ENCODE measurements at regions not wholly inside any gene's neighbourhood (a gene's known extent, or its start where the extent isn't known, plus 50 kb on each side); places are given as distances from the start of the nearest gene placed in this dataset.

GRCh38 chr3:189386739-189387138 is 215.0 kb downstream of the TPRG1 start:
- Histone ChIP-seq H3K79me2 (ENCODE audit: control insufficient read depth, insufficient read depth, low read length) (no peaks in the 10 kb centered on the region), H2AFZ (ENCODE audit: low read length) (no peak overlapping the region), H3K27me3 (ENCODE audit: control insufficient read depth, insufficient read depth, low read length) (no peaks in the 10 kb centered on the region), H3K9ac (ENCODE audit: insufficient read depth, low read length) (no peak overlapping the region), H3K9me3 (ENCODE audit: control insufficient read depth, insufficient read depth, low read depth, low read length) (no peaks in the 10 kb centered on the region), H3K4me3 (replicated peaks in 1 of 4; ENCODE audit: control extremely low read depth in 1 of 4, insufficient read depth in 1 of 4, low read depth in 3 of 4, low read length in 4 of 4) (no peak overlapping the region), H3K4me1 (ENCODE audit: control insufficient read depth, extremely low read depth, insufficient read depth, low read length) (no peaks in the 10 kb centered on the region), H4K20me1 (ENCODE audit: control insufficient read depth, extremely low read depth, insufficient read depth, low read length) (no peaks in the 10 kb centered on the region), H3K4me2 (ENCODE audit: extremely low read depth, insufficient read depth, low read length) (no peak overlapping the region), H3K36me3 (ENCODE audit: control insufficient read depth, insufficient read depth, low read length) (no peaks in the 10 kb centered on the region), H3K27ac (ENCODE audit: insufficient read depth, low read length) (no peak overlapping the region)
- TF ChIP-seq CTCF (conservative IDR thresholded peaks at IDR 0.05 in 1 of 2, IDR thresholded peaks at IDR 0.05 in 1 of 2; ENCODE audit: low read depth in 1 of 2, low read length in 2 of 2) (no peak), EZH2 (IDR thresholded peaks at IDR 0.05; ENCODE audit: low read length, missing control alignments) (no peak)
- no peak for DNase-seq (ENCODE audit: low read depth in 2 of 2)

- Histone ChIP-seq H3K4me2 (ENCODE audit: extremely low read depth, insufficient read depth, low read length) (peak overlapping the region; percentile 11), H3K79me2 (ENCODE audit: control insufficient read depth, insufficient read depth, low read length) (no peaks in the 10 kb centered on the region), H3K27ac (ENCODE audit: insufficient read depth, low read length) (no peak overlapping the region), H3K27me3 (ENCODE audit: control insufficient read depth, insufficient read depth, low read length) (no peaks in the 10 kb centered on the region), H4K20me1 (ENCODE audit: control insufficient read depth, extremely low read depth, insufficient read depth, low read length) (no peaks in the 10 kb centered on the region), H3K9ac (ENCODE audit: insufficient read depth, low read length) (no peak overlapping the region), H3K36me3 (ENCODE audit: control insufficient read depth, insufficient read depth, low read length) (no peaks in the 10 kb centered on the region), H3K4me3 (replicated peaks in 1 of 4; ENCODE audit: control extremely low read depth in 1 of 4, insufficient read depth in 1 of 4, low read depth in 3 of 4, low read length in 4 of 4) (peak overlapping the region in 1 of 4 experiments; percentile 6), H3K4me1 (ENCODE audit: control insufficient read depth, extremely low read depth, insufficient read depth, low read length) (no peaks in the 10 kb centered on the region), H2AFZ (ENCODE audit: low read length) (no peak overlapping the region), H3K9me3 (ENCODE audit: control insufficient read depth, insufficient read depth, low read depth, low read length) (no peaks in the 10 kb centered on the region)
- TF ChIP-seq CTCF (conservative IDR thresholded peaks at IDR 0.05 in 1 of 2, IDR thresholded peaks at IDR 0.05 in 1 of 2; ENCODE audit: low read depth in 1 of 2, low read length in 2 of 2) (no peak), EZH2 (IDR thresholded peaks at IDR 0.05; ENCODE audit: low read length, missing control alignments) (no peak)
- DNase-seq (ENCODE audit: low read depth in 2 of 2), result peak; percentile 5 to 36
Observed at GRCh38 chr3:189389346-189389745, 217.6 kb downstream of the TPRG1 start.

- Histone ChIP-seq H3K4me1 (ENCODE audit: control insufficient read depth, extremely low read depth, insufficient read depth, low read length) (no peaks in the 10 kb centered on the region), H3K4me2 (ENCODE audit: extremely low read depth, insufficient read depth, low read length) (no peak overlapping the region), H3K9me3 (ENCODE audit: control insufficient read depth, insufficient read depth, low read depth, low read length) (no peaks in the 10 kb centered on the region), H3K9ac (ENCODE audit: insufficient read depth, low read length) (no peak overlapping the region), H3K36me3 (ENCODE audit: control insufficient read depth, insufficient read depth, low read length) (no peaks in the 10 kb centered on the region), H3K27me3 (ENCODE audit: control insufficient read depth, insufficient read depth, low read length) (no peaks in the 10 kb centered on the region), H3K79me2 (ENCODE audit: control insufficient read depth, insufficient read depth, low read length) (no peaks in the 10 kb centered on the region), H3K4me3 (replicated peaks in 1 of 4; ENCODE audit: control extremely low read depth in 1 of 4, insufficient read depth in 1 of 4, low read depth in 3 of 4, low read length in 4 of 4) (no peak overlapping the region), H2AFZ (ENCODE audit: low read length) (no peak overlapping the region), H4K20me1 (ENCODE audit: control insufficient read depth, extremely low read depth, insufficient read depth, low read length) (no peaks in the 10 kb centered on the region), H3K27ac (ENCODE audit: insufficient read depth, low read length) (no peak overlapping the region)
- TF ChIP-seq EZH2 (IDR thresholded peaks at IDR 0.05; ENCODE audit: low read length, missing control alignments) (no peak), CTCF (conservative IDR thresholded peaks at IDR 0.05 in 1 of 2, IDR thresholded peaks at IDR 0.05 in 1 of 2; ENCODE audit: low read depth in 1 of 2, low read length in 2 of 2) (no peak)
- peak in 1 of 2 donors; percentile 63 for DNase-seq (ENCODE audit: low read depth in 2 of 2)
Observed at GRCh38 chr3:189393598-189393997, 221.8 kb downstream of the TPRG1 start.
